HAP-1 (cell line): ENCODE measurements at regions not wholly inside any gene's neighbourhood (a gene's known extent, or its start where the extent isn't known, plus 50 kb on each side); places are given as distances from the start of the nearest gene placed in this dataset.
A peak's percentile ranks its signal among the peaks of the same experiment; 100 is the strongest.

Experiments
- DNase-seq, 2 experiments: peaks; one replicate each; pipeline ENCODE4 v3.0.0-alpha.2; 2016 to 2020; ENCODE audit warnings: low spot score in 2 of 2
- H3K27me3 ChIP-seq: fragments of 250-450 bp; sonication (Bioruptor Pico); 2 replicates; pipeline ENCODE4 v1.5.1; 2020; ENCODE audit warnings: low read depth, mild to moderate bottlenecking, moderate library complexity
- H3K36me3 ChIP-seq: fragments of 250-450 bp; sonication (Bioruptor Pico); replicated peaks from 2 replicates; pipeline ENCODE4 v1.5.1; 2020; ENCODE audit warnings: mild to moderate bottlenecking
- H3K4me1 ChIP-seq: fragments of 250-450 bp; sonication (Bioruptor Pico); 2 replicates; pipeline ENCODE4 v1.5.1; 2020; ENCODE audit warnings: mild to moderate bottlenecking
- H3K4me3 ChIP-seq: fragments of 250-450 bp; sonication (Bioruptor Pico); 2 replicates; pipeline ENCODE4 v1.5.1; 2020; ENCODE audit warnings: mild to moderate bottlenecking, moderate library complexity
- H3K9me3 ChIP-seq: fragments of 250-450 bp; sonication (Bioruptor Pico); 2 replicates; pipeline ENCODE4 v1.5.1; 2020; ENCODE audit warnings: mild to moderate bottlenecking, moderate library complexity
- in situ Hi-C: fragments of 300-500 bp; cut with MboI; formaldehyde crosslinking; loops from 3 replicates; pipeline ENCODE4 v1.14.3; 2020; ENCODE audit warnings: low sequenced_read_pairs, inconsistent platforms, mixed read lengths

- Histone ChIP-seq H3K4me1 (no peaks in the 10 kb centered on the region), H3K36me3 (no peaks in the 10 kb centered on the region), H3K9me3 (peaks cover 12% of the 10 kb centered on the region; the same call in 1 of the 2 replicates), H3K27me3 (no peaks in the 10 kb centered on the region), H3K4me3 (no peak overlapping the region)
- in situ Hi-C loops = no loop called here
- no peak for DNase-seq
These were observed 486.9 kb upstream of the WSB1 start for GRCh38 chr17:26807024-26807423.

GRCh38 chr17:26809033-26809432 lies 484.9 kb upstream of the WSB1 start:
- H3K4me3 ChIP-seq = no peak overlapping the region
- H3K27me3 ChIP-seq = no peaks in the 10 kb centered on the region
- DNase-seq = no peak

GRCh38 chr17:26818736-26819135 lies 475.2 kb upstream of the WSB1 start:
- H3K9me3 ChIP-seq = peaks cover 19% of the 10 kb centered on the region

More at GRCh38 chr17:26809033-26809432, 484.9 kb upstream of the WSB1 start:
- in situ Hi-C loops = no loop called here
- H3K4me1 ChIP-seq = no peaks in the 10 kb centered on the region
- H3K36me3 ChIP-seq = no peaks in the 10 kb centered on the region
- H3K9me3 ChIP-seq = peaks cover 12% of the 10 kb centered on the region; the same call in 1 of the 2 replicates

More at GRCh38 chr17:26818736-26819135, 475.2 kb upstream of the WSB1 start:
- DNase-seq = peak in 1 of 2 experiments; percentile 3
- Histone ChIP-seq H3K4me1 (no peaks in the 10 kb centered on the region), H3K27me3 (no peaks in the 10 kb centered on the region), H3K4me3 (no peak overlapping the region), H3K36me3 (no peaks in the 10 kb centered on the region)
- in situ Hi-C loops = no loop called here
